GM12865 (cell line): ENCODE measurements at regions not wholly inside any gene's neighbourhood (a gene's known extent, or its start where the extent isn't known, plus 50 kb on each side); places are given as distances from the start of the nearest gene placed in this dataset.
A peak's percentile ranks its signal among the peaks of the same experiment; 100 is the strongest.

ENCODE experiments used
- DNase-seq: peaks from one replicate; pipeline ENCODE4 v3.0.0; 2010; ENCODE audit warnings: low read depth
- H3K4me3 ChIP-seq: 2 replicates; pipeline ENCODE4 v1.5.1; 2011; ENCODE audit warnings: mild to moderate bottlenecking, low read depth, low read length, control low read depth
- CTCF ChIP-seq: IDR thresholded peaks from 2 replicates; pipeline ENCODE4 v1.5.1; 2011; ENCODE audit warnings: low read length, control low read depth, low read depth, inconsistent platforms; ENCODE audit not compliant: insufficient read depth; ENCODE audit errors: missing control alignments

GRCh38 chr13:89465366-89465765 lies 1794.2 kb downstream of the SLITRK5 start:
- H3K4me3 ChIP-seq: no peak overlapping the region
- peak; percentile 9 for DNase-seq
- TF ChIP-seq CTCF: no peak

GRCh38 chr13:89468081-89468480 lies 1796.9 kb downstream of the SLITRK5 start:
- DNase-seq: no peak
- no peak overlapping the region for H3K4me3 ChIP-seq
- no peak for TF ChIP-seq CTCF

- no peak for DNase-seq
- no peak for TF ChIP-seq CTCF
- no peak overlapping the region for H3K4me3 ChIP-seq
Measured at GRCh38 chr13:89470901-89471300, 1799.7 kb downstream of the SLITRK5 start.

- no peak for TF ChIP-seq CTCF
- H3K4me3 ChIP-seq: no peak overlapping the region
- no peak for DNase-seq
Measured at GRCh38 chr13:89474432-89474831, 1803.3 kb downstream of the SLITRK5 start.

- TF ChIP-seq CTCF: no peak
Measured at GRCh38 chr13:89486065-89486464, 1814.9 kb downstream of the SLITRK5 start.

GRCh38 chr13:89486709-89487108 lies 1815.5 kb downstream of the SLITRK5 start:
- H3K4me3 ChIP-seq: no peak overlapping the region
- DNase-seq: no peak
- no peak for TF ChIP-seq CTCF

More at GRCh38 chr13:89486065-89486464, 1814.9 kb downstream of the SLITRK5 start:
- DNase-seq: no peak
- no peak overlapping the region for H3K4me3 ChIP-seq

GRCh38 chr13:89490661-89491060 lies 1819.5 kb downstream of the SLITRK5 start:
- no peak overlapping the region for H3K4me3 ChIP-seq
- no peak for TF ChIP-seq CTCF
- no peak for DNase-seq
